Thymus (tissue), 11 donors: ENCODE measurements at regions not wholly inside any gene's neighbourhood (a gene's known extent, or its start where the extent isn't known, plus 50 kb on each side); places are given as distances from the start of the nearest gene placed in this dataset.
A peak's percentile ranks its signal among the peaks of the same experiment; 100 is the strongest.

Experiments
- DNase-seq, 9 donors: peaks; one replicate each; pipeline ENCODE4 v3.0.0-alpha.2; 2013; ENCODE audit warnings: low spot score in 9 of 9, low read depth in 6 of 9, missing footprints in 1 of 9
- H3K27ac ChIP-seq, 2 donors: one replicate each; pipeline ENCODE4 v1.5.1; 2013; ENCODE audit warnings: control low read depth in 1 of 2, low read depth in 1 of 2, low read length in 1 of 2, mild to moderate bottlenecking in 1 of 2, moderate library complexity in 1 of 2
- H3K27me3 ChIP-seq, 2 donors: one replicate each; pipeline ENCODE4 v1.5.1; 2013; ENCODE audit warnings: low read length in 1 of 2; ENCODE audit not compliant: control insufficient read depth in 2 of 2, insufficient read depth in 1 of 2
- H3K36me3 ChIP-seq, 2 donors: one replicate each; pipeline ENCODE4 v1.5.1; 2013; ENCODE audit warnings: low read length in 1 of 2, mild to moderate bottlenecking in 1 of 2, moderate library complexity in 1 of 2; ENCODE audit not compliant: control insufficient read depth in 2 of 2, insufficient read depth in 2 of 2
- H3K4me1 ChIP-seq, 2 donors: one replicate each; pipeline ENCODE4 v1.5.1; 2013; ENCODE audit warnings: low read length in 2 of 2; ENCODE audit not compliant: control insufficient read depth in 2 of 2, insufficient read depth in 2 of 2
- H3K4me3 ChIP-seq, 2 donors: one replicate each; pipeline ENCODE4 v1.5.1; 2013; ENCODE audit warnings: low read length in 2 of 2, control low read depth in 1 of 2, mild to moderate bottlenecking in 1 of 2
- H3K9me3 ChIP-seq, 2 donors: one replicate each; pipeline ENCODE4 v1.5.1; 2013; ENCODE audit warnings: low read length in 1 of 2, mild to moderate bottlenecking in 1 of 2; ENCODE audit not compliant: control insufficient read depth in 2 of 2, insufficient read depth in 1 of 2
- WGBS: extraction: QIAGEN DNeasy Blood & Tissue Kit; methylation state at CpG from one replicate; pipeline ENCODE4 v1.1.7; 2013; 5-methylcytosine and 5-hydroxymethylcytosine counted together
- donor health status: healthy.

- H3K27ac ChIP-seq = no peak overlapping the region
- DNase-seq = no peak
- WGBS = 91% methylated on average over 4 of the region's 4 CpGs
- H3K27me3 ChIP-seq = no peaks in the 10 kb centered on the region
- no peak overlapping the region for H3K4me3 ChIP-seq
- H3K9me3 ChIP-seq = no peaks in the 10 kb centered on the region
- H3K4me1 ChIP-seq = no peaks in the 10 kb centered on the region
- no peaks in the 10 kb centered on the region for H3K36me3 ChIP-seq
Observed at GRCh38 chrX:78213331-78213730, 73.9 kb upstream of the TAF9B start.

GRCh38 chrX:78199851-78200250 is 60.4 kb upstream of the TAF9B start:
- H3K27me3 ChIP-seq = no peaks in the 10 kb centered on the region
- no peaks in the 10 kb centered on the region for H3K36me3 ChIP-seq
- H3K9me3 ChIP-seq = no peaks in the 10 kb centered on the region
- no peak overlapping the region for H3K4me3 ChIP-seq
- no peaks in the 10 kb centered on the region for H3K4me1 ChIP-seq
- peak in 4 of 9 donors; percentile 2 to 38 (median 10) for DNase-seq
- H3K27ac ChIP-seq = no peak overlapping the region
